ENCODE measurements at regions not wholly inside any gene's neighbourhood (a gene's known extent, or its start where the extent isn't known, plus 50 kb on each side); places are given as distances from the start of the nearest gene placed in this dataset.

- TF ChIP-seq CTCF (IDR thresholded peaks at IDR 0.05; ENCODE audit: poor library complexity) (no peak), EZH2 (IDR thresholded peaks at IDR 0.05; ENCODE audit: borderline replicate concordance) (no peak), EZH2phosphoT487 (IDR thresholded peaks at IDR 0.05; ENCODE audit: low read depth, severe bottlenecking, unreplicated experiment) (no peak)
Observed at GRCh38 chr1:68293609-68294366, 61.5 kb upstream of the WLS start.
